Vagina (tissue), 2 donors: ENCODE measurements at regions not wholly inside any gene's neighbourhood (a gene's known extent, or its start where the extent isn't known, plus 50 kb on each side); places are given as distances from the start of the nearest gene placed in this dataset.

ENCODE experiments used
- CTCF ChIP-seq, 3 experiments: fragments of 450-650 bp in 2 of 3; fragments of 200-600 bp in 1 of 3; sonication (generic) in 1 of 3; IDR thresholded peaks; one replicate each; pipeline ENCODE4 v1.5.1; 2017 to 2019; ENCODE audit warnings: antibody characterized with exemption in 3 of 3, mild to moderate bottlenecking in 2 of 3, moderate library complexity in 2 of 3
- POLR2A ChIP-seq, 2 donors: fragments of 450-650 bp; IDR thresholded peaks; one replicate each; pipeline ENCODE4 v1.6.1; 2017; ENCODE audit warnings: antibody characterized with exemption in 2 of 2, mild to moderate bottlenecking in 2 of 2, moderate library complexity in 2 of 2
- POLR2AphosphoS5 ChIP-seq, 2 donors: sonication (generic); formaldehyde crosslinking; IDR thresholded peaks; one replicate each; pipeline ENCODE4 v1.9.0; 2017; ENCODE audit warnings: antibody characterized with exemption in 2 of 2, mild to moderate bottlenecking in 2 of 2, low read depth in 1 of 2; ENCODE audit not compliant: insufficient read depth in 1 of 2

- no peak for TF ChIP-seq CTCF (IDR thresholded peaks at IDR 0.05)
- TF ChIP-seq POLR2A (IDR thresholded peaks at IDR 0.05) = no peak
- TF ChIP-seq POLR2AphosphoS5 (IDR thresholded peaks at IDR 0.05; ENCODE audit: insufficient read depth in 1 of 2, low read depth in 1 of 2) = no peak
Measured at GRCh38 chr9:23941051-23941450, 115.0 kb upstream of the ELAVL2 start.
